ENCODE measurements at regions not wholly inside any gene's neighbourhood (a gene's known extent, or its start where the extent isn't known, plus 50 kb on each side); places are given as distances from the start of the nearest gene placed in this dataset.

- POLR2A ChIA-PET, result no interaction called here
- WGBS (ENCODE audit: missing lambda C conversion rate), result 94% methylated on average over 2 of the region's 2 CpGs
- CTCF ChIA-PET, result no interaction called here
- H3K27ac ChIP-seq, result no peak overlapping the region
- no peak overlapping the region for H3K4me2 ChIP-seq
- peaks cover 4% of the 10 kb centered on the region; the same call in 1 of the 3 replicates for H3K9me3 ChIP-seq
- no peak for FAIRE-seq
- no peaks in the 10 kb centered on the region for H3K4me1 ChIP-seq
- H3K4me3 ChIP-seq, result no peak overlapping the region
- no peak for TF ChIP-seq NFE2L2 (conservative IDR thresholded peaks at IDR 0.05; ENCODE audit: low read length)
- TF ChIP-seq REST (IDR thresholded peaks at IDR 0.05), result no peak
- no peak for TF ChIP-seq NPAS2 (CRISPR knock-in tag; IDR thresholded peaks at IDR 0.05; ENCODE audit: borderline replicate concordance)
- TF ChIP-seq CTCF (IDR thresholded peaks at IDR 0.05), result no peak
- TF ChIP-seq EHMT2 (IDR thresholded peaks at IDR 0.05; ENCODE audit: low read depth), result no peak
- TF ChIP-seq TP53 (CRISPR knock-in tag; IDR thresholded peaks at IDR 0.05), result no peak
- no peak for TF ChIP-seq HEYL (CRISPR knock-in tag; IDR thresholded peaks at IDR 0.05)
- no peak for TF ChIP-seq ESRRA (IDR thresholded peaks at IDR 0.05; ENCODE audit: borderline replicate concordance, low read length)
- no peak for TF ChIP-seq BCL3 (IDR thresholded peaks at IDR 0.05)
- TF ChIP-seq FOSL2 (IDR thresholded peaks at IDR 0.05), result no peak
- no peak for TF ChIP-seq FOSL2 (CRISPR knock-in tag; IDR thresholded peaks at IDR 0.05)
- no peak for TF ChIP-seq HDAC2 (IDR thresholded peaks at IDR 0.05)
- no peak for TF ChIP-seq SMC3 (IDR thresholded peaks at IDR 0.05)
- TF ChIP-seq USF2 (IDR thresholded peaks at IDR 0.05), result no peak
- no peak for TF ChIP-seq CHD2 (IDR thresholded peaks at IDR 0.05; ENCODE audit: low read length, partially characterized antibody)
- no peak for TF ChIP-seq GATA3 (IDR thresholded peaks at IDR 0.05; ENCODE audit: borderline replicate concordance)
- no peak for ATAC-seq
- DNase-seq (ENCODE audit: low read depth in 1 of 2, low spot score in 1 of 2), result no peak
Measured at GRCh38 chr15:39318231-39318630, 262.6 kb upstream of the THBS1 start.

- H3K4me3 ChIP-seq, result no peak overlapping the region
- peaks cover 4% of the 10 kb centered on the region; the same call in 1 of the 3 replicates for H3K9me3 ChIP-seq
- FAIRE-seq (no peak), ATAC-seq (no peak), DNase-seq (ENCODE audit: low read depth in 1 of 2, low spot score in 1 of 2) (no peak)
- POLR2A ChIA-PET, result no interaction called here
- CTCF ChIA-PET, result no interaction called here
- H3K27ac ChIP-seq, result no peak overlapping the region
- H3K4me2 ChIP-seq, result no peak overlapping the region
- H3K4me1 ChIP-seq, result no peaks in the 10 kb centered on the region
- TF ChIP-seq ZFP36 (IDR thresholded peaks at IDR 0.05; ENCODE audit: borderline replicate concordance, partially characterized antibody) (no peak), FOSB (CRISPR knock-in tag; IDR thresholded peaks at IDR 0.05) (no peak), ESRRA (IDR thresholded peaks at IDR 0.05; ENCODE audit: borderline replicate concordance, low read length) (no peak), CTCF (IDR thresholded peaks at IDR 0.05) (no peak), RNF2 (IDR thresholded peaks at IDR 0.05; ENCODE audit: borderline replicate concordance, low read depth) (no peak), HOXA7 (CRISPR knock-in tag; IDR thresholded peaks at IDR 0.05) (no peak), POLR2A (IDR thresholded peaks at IDR 0.05; ENCODE audit: low read length) (no peak), KDM1A (IDR thresholded peaks at IDR 0.05; ENCODE audit: low read depth) (no peak), NPAS2 (CRISPR knock-in tag; IDR thresholded peaks at IDR 0.05; ENCODE audit: borderline replicate concordance) (no peak), E2F6 (IDR thresholded peaks at IDR 0.05; ENCODE audit: borderline replicate concordance, low read depth) (no peak), TP53 (CRISPR knock-in tag; IDR thresholded peaks at IDR 0.05) (no peak), REST (IDR thresholded peaks at IDR 0.05) (no peak)
Measured at GRCh38 chr15:39320355-39320754, 260.5 kb upstream of the THBS1 start.

All from A549 (cell line).